ENCODE measurements at regions not wholly inside any gene's neighbourhood (a gene's known extent, or its start where the extent isn't known, plus 50 kb on each side); places are given as distances from the start of the nearest gene placed in this dataset.

DNA sequence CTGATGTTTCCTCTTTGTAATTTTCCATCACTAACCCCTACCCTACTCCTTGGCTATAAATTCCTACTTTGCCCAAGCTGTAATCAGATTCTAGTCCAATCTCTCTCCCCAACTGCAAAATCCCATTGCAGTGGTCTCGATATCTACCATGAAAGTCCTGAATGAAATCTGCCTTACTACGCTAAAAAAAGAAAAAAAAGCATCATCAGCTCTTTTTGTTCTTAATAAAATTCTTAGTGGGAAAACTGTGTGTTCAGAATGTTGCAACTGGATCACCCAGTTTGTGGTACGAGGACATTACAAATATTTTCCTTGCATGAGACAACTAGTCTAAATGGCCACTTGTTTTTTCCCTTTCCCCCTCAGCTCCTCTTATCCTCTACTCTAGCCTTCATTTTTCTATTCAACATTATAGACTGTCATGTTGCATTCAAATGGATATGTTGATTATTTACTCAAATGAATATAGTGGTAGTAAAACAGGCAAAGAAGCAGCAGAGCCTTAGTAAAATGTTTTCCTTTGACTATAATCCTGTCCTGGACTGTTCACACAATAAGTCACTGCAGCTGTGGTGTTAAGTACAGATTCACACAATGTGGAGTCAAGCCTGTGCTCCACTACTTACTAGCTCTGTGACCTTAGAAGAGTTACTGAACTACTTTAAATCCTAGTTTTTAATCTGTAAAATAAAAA is 527.1 kb upstream of the MARCKS start:
- no peak for DNase-seq

DNA sequence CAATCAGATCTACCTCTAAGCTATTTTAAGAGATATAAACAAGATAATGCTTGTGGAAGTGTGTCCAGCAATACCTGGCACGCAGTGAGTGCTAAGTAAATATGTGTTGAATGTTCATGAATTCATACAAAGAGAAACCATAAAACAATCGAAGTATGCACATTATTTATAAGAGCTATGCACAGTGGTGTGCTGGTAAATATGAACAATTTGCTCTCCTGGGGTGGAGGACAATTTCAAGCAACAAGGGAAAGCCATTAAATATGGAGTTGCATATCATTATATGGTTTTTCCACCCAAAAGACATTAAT is 526.6 kb upstream of the MARCKS start:
- no peak for DNase-seq

DNA sequence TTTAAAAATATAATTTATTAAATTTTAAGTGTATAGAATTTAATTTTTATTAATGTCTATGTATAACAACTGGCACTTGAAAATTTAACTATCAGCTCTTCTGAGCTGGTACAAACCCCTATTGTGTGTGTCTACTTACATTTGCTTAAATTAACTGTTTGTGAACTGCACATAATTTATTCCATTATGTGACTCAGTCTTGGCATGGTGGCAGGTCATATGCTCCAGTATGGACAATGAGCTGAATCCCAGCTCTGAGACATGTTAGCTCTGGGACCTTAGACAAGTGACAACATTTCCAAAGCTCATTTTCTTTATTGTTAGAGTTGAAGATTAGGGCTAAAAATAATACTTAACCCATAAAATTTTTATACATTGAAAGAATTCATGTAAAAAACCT is 526.1 kb upstream of the MARCKS start:
- DNase-seq, result no peak

DNA sequence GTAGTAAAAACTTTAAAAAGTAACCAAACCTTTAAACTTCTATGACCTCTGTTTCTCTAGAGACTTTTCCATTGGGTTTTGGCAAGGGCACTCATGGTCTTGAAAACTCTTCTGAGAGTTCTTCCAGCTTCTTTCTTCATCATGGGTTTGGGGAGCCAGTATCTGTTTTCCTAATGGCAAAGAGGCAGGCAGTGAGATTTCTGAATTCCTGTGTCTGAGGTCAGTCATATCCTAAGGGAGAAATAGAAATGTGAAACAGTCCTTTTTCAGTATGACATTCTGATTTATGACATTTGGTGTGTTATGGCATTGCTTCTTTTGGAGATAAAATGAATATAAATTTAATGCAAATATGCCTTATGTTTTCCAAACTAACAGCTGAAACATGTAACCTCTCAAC is 518.5 kb upstream of the MARCKS start:
- DNase-seq, result no peak

DNA sequence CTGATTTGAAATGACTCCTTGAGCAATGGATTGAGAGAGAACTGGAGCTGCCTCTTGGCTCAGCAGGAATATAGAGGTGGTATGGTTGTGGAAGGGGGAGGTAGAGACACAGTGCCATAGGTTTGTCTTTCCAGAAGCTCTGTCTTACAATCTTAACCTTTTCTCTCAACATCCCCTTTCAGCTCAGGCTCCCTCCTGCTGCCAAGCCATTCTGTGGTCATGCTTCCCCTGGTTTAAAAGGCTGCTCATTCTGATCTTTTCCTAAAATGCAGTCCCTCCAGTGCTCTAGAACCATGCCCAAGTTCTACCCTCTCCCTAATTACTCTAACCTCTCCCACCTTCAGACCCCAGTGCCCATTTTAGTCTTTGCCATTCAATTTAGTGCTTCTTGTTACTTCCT is 517.9 kb upstream of the MARCKS start:
- DNase-seq, result no peak

- no peak for DNase-seq
Observed at GRCh38 chr6:113340371-113340770, 516.8 kb upstream of the MARCKS start.

- DNase-seq, result no peak
Observed at GRCh38 chr6:113343940-113344339, 513.2 kb upstream of the MARCKS start.

DNA sequence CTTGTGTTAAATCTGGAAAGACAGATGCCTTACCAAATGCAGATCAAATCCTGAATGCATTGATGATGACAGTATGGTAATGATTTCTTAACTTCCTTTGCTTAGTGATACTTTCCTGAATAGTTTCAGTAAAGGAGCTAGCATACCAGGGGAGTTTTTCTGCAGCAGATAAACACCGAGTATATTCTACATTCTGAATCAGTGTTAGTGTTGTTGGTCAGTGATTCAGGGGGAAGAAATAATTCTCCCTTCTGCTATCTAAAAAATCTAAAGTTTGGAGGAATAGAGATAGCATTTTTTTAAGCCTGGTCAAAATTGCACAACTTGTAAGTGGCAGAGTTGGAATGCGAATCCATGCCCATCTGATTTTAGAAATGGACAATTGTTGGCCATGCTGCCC is 512.2 kb upstream of the MARCKS start:
- DNase-seq, result no peak

DNA sequence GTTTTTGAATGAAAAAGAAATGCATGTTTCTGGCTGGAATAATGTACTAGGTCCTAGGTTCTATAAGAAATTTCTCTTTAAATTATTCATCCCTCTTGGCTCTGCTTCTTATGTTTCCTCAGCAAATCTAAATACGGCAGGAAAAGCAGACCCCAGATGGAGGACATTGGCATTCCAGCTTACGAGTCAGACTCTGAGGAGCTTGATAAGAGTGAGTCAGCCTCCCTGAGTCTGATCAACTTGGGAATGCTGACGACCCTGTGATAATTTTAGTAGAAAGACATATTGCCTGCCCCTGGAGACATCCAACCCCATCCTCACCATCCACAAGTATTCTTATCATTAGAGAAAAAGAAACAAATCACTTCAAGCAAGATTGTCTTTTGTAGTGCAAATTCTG is 509.7 kb upstream of the MARCKS start:
- no peak for DNase-seq

DNA sequence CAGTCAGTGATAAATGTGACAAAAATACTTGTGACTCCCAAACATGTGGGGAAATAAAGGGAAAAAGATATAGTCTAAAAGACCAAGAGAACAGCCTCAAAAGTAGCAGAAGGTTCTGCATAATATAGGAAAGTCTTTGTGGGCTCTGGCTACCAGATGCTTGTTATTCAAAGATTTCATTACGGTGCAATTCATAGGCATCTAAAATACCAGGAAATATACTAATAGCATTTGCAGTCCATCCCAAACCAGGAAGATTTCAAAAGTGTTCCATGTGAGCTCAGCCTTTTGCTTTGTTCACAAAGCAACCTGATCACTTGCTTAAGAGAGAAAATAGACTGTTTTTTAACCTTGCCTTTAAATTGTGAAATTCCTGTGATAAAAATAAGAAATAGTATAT is 506.7 kb upstream of the MARCKS start:
- DNase-seq, result no peak

GRCh38 chr6:113351173-113351834 is 505.8 kb upstream of the MARCKS start:
- no peak for DNase-seq

DNA sequence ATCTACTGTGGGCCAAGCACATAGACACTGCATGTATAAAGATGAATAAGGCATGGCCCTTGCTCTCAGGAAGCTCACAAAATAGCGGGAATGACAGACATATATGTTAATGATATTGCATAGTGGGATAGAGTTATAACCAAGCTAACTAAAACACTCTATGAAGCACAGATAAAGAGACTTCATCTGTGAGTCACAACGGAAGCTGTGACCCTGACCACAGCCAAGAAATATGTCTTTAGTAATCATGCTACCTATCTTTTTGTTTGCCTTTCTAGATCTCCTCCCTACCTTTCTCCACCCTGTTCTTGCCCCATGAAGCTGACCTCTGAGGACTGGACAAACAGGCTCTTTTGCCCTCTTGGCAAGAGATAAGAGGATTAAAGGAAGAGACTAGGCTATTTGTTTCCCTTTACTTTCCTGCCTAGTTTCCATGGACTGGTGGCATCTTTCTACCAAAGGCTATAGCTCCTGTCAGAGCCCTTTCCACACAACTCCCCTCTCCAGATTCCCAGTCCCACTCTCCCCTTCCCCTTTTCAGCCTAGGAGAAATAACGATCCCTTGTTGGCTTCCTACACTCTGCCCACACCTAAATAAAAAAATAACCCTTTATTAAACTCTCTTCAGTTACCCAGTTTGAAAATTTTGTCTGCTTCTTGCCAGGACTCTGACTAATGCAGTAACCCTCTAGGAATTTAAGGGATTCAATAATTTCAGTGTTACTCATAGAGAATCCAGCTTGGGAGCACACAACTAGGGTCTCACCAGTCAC is 504.9 kb upstream of the MARCKS start:
- DNase-seq, result no peak

GRCh38 chr6:113352831-113353230 is 504.3 kb upstream of the MARCKS start:
- no peak for DNase-seq

DNA sequence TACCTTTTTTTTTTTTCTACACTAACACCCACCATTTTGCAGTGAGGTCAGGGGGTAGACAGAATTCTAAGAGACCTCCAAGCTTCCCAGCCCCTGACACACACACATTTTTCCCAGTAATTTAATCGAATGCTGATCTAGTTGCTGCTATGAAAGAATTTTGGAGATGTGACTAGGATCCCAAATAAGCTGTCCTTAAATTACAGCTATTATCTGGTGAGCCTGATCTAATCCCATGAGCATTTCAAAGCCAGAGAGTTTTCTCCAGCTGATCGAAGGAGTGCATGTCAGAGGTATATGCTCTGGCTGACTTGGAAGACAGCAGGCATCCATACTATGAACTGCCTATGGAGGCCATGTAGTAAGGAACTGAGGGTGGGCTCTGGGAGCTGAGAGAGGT is 503.8 kb upstream of the MARCKS start:
- DNase-seq, result no peak

DNA sequence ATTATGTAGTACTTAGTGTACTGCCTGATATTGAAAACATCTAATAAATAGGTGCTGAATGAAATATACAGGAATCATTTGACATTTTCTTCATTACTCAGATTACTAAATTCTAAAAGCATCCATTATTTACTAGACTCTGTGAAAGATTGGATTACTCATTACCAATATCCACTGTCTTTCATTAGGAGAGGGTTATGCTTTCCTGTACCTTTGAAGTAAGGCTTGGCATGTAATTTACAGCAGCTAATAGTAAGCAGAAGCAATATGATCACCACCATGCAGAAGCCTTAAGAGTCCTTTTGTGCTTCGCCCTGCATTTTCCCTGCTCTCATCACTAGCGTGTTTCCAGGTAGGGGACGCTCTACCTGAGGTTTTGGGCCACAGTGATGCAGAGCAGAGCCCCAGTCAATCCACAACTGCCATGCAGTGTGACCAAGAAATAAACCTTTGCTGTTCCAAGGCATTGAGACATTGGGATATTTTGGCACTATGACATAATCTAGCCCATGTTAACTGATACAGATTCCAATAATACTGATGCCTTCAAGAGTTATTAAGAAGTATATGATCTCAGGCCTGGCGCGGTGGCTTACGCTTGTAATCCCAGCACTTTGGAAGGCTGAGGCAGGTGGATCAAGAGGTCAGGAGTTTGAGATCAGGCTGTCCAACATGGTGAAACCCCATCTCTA is 502.8 kb upstream of the MARCKS start:
- no peak for DNase-seq

GRCh38 chr6:113356139-113356538 is 501.0 kb upstream of the MARCKS start:
- no peak for DNase-seq

DNA sequence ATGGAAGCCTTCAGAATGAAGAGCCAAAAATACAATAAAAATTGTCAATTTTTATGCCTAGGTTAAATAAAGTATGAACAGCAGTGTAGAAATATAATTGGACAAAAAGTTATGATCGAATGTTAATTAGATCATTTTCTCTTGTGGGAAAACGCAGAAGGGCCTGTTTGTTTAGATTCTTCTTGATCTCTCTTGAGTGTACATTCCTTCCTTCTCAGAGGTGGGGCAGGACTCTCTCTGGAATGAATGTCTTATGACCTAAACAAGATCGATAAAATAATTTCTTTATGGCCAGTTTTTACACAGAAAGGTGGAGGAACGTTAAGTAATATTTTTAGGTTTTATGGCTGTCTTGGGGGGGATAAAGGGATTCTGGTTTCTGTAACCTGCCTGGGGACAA is 500.1 kb upstream of the MARCKS start:
- DNase-seq, result no peak

DNA sequence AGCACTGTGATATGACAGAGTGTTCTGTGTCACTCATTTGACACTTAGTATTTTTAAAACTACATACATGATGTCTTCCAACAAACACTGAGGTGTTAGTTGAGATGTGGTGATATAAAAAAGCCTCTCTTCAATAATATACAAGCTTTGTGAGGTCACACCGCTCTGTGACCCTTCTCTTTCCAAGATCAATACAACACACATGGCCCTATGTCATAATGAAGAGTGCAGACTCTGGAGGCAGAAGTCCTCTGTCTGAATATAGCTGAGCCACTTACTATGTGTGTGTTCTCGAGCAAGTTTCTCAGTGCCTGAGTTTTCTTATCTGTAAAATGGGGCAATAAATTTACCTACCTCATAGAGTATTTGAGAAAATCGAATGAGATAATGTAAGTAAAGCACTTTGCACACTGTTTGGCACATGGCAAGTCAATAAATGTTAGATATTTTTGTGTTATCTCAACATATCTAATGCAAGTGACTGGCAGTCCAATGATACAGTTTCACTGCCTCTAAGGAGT is 499.0 kb upstream of the MARCKS start:
- no peak for DNase-seq

GRCh38 chr6:113359155-113360140 is 497.7 kb upstream of the MARCKS start:
- no peak for DNase-seq

- DNase-seq, result no peak
Observed at GRCh38 chr6:113361014-113361645, 496.0 kb upstream of the MARCKS start.

GRCh38 chr6:113362301-113363047 is 494.7 kb upstream of the MARCKS start:
- DNase-seq, result peak; percentile 53

Measured in suppressor macrophage treated with lipopolysaccharide for 4 hours (primary cell).